Stimulated activated CD4-positive, alpha-beta T cell treated with anti-CD3 and anti-CD28 coated beads, Interleukin-1b, Interleukin-23, amount 100 ng/mL, for 24 hours (primary cell): ENCODE measurements at regions not wholly inside any gene's neighbourhood (a gene's known extent, or its start where the extent isn't known, plus 50 kb on each side); places are given as distances from the start of the nearest gene placed in this dataset.
"Not testable (repeated sequence)": the region's sequence is repeated elsewhere in the genome, so short reads cannot be mapped to it uniquely, and the experiment has no call there.

ENCODE experiments used
- DNase-seq, 4 experiments: peaks; one replicate each; pipeline ENCODE4 v3.0.0-alpha.2; 2020; ENCODE audit warnings: low read depth in 4 of 4, low spot score in 1 of 4

DNA sequence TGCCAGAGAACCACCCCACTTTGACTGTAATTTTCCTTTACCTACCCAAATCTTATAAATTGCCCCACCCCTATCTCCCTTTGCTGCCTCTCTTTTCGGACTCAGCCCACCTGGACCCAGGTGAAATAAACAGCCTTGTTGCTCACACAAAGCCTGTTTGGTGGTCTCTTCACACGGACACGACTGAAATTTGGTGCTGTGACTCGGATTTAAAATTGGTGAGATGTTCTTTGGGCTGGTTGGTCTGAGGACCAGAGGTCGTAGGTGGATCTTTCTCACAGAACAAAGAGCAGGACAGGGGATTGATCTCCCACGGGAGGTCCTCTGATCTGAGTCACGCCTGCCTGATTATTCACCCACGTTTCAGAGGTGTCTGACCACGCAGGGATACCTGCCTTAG is 328.6 kb upstream of the KCNMB2 start:
- DNase-seq, result not testable (repeated sequence)

- DNase-seq, result not testable (repeated sequence)
Observed at GRCh38 chr3:178209116-178209515, 327.1 kb upstream of the KCNMB2 start.

DNA sequence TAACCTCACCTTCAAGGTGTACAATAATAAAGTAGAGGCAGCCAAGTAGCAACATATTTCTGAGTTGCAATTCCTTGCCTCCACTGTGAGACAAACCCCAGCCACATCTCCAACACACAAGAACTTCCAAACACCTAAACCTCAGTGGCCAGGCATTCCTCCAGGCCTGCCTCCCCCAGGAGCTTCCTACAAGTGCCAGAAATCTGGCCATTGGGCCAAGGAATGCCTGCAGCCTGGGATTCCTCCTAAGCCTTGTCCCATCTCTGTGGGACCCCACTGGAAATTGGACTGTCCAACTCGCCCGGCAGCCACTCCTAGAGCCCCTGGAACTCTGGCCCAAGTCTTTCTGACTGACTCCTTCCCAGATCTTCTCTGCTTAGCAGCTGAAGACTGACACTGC is 326.6 kb upstream of the KCNMB2 start:
- DNase-seq, result not testable (repeated sequence)

DNA sequence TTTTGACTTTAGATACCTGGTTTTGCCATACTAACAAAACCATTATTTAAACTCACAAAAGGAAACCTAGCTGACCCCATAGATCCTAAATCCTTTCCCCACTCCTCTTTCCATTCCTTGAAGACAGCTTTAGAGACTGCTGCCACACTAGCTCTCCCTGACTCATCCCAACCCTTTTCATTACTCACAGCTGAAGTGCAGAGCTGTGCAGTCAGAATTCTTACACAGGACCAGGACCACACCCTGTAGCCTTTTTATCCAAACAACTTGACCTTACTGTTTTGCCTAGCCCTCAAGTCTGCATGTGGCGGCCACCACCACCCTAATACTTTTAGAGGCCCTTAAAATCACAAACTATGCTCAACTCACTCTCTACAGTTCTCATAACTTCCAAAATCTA is 325.1 kb upstream of the KCNMB2 start:
- not testable (repeated sequence) for DNase-seq

DNA sequence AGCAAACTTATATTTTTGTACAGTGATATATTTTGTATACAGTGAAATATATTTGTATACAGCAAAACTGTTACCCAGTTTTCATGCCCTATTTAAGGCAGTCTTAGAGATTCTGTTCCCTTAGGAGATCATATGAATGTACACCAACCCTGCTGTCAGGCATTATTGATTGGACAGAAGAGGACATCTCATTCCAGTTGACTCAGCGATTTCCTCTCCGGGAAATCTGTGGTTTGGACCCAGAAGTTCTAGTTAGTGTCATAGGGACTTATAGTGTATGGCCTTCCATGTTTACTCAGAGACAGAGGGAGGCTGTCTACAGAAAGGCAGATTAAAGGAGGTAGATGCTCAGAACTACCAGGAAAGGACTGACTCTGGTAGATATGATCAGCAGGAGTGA is 318.8 kb upstream of the KCNMB2 start:
- no peak for DNase-seq

DNA sequence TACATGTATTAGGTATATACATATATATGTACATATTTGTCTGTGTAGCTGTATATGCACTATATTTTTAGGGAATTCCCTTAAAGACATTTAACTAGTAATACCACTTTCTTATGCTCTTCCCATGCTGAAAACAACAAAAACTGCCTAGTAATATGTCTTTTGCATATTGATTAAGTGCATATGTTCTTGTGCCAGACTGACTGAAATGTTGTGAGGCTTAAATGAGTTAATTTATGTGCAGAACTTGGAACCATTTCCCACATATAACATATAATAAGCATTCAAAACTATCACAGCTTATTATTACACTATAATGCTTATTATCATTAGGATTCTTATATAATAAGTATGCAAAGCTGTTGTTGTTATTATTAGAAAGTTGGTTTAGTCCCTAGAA is 318.0 kb upstream of the KCNMB2 start:
- no peak for DNase-seq

GRCh38 chr3:178219661-178220060 is 316.6 kb upstream of the KCNMB2 start:
- not testable (repeated sequence) for DNase-seq

DNA sequence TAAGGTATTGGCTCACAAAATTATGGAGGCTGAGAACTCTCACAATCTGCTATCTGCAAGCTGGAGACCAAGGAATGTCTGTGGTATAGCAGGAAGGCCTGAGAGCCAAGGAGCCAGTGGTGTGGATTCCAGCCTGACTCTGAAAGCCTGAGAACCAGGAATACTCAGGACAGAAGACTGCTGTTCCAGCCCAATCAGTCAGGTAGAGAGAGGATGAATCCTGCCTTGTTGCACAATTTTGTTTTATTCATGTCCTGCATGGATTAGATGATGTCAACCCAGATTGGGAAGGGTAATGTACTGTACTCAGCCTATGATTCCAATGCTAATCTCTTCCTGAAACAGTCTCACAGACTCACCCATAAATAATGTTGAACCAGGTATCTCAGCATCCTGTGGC is 312.4 kb upstream of the KCNMB2 start:
- no peak for DNase-seq

DNA sequence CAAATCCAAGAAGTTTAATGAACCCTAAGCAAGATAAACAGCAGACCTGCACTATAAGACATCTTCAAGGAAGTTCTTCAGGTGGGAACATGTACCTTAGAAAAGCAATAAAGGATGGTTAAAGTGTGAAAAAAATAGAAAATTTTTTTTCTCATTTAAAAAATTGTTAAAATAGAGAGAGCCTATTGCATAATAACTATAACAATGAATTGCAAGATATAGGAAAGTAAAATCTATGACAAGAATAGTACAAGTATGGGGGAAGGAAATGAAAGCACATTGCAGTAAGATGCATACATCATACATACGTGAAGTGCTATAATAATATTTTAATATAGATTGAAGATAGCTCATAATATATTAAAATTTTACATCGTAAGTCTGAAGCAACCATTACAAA is 310.1 kb upstream of the KCNMB2 start:
- no peak for DNase-seq

DNA sequence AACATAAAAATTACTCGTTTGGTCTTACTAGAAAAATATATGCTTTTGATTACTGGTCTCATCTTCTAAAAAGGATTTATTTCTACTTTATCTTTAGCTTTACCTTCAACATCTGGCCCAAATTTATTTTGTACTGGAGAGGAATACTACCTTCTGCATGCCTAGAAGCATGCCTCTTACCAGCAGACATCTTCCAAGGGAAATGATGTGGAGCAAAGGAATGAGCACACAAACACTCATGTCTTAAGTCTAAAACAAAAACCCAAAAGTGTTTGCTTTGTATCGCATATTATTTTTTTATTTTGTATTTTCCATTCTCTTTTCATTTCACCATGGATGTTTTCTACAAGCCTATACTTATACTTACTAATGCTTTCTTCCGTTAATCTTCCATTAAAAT is 304.6 kb upstream of the KCNMB2 start:
- no peak for DNase-seq

GRCh38 chr3:178233371-178234071 is 302.7 kb upstream of the KCNMB2 start:
- DNase-seq, result no peak

- DNase-seq, result no peak
Observed at GRCh38 chr3:178236555-178237277, 299.5 kb upstream of the KCNMB2 start.

DNA sequence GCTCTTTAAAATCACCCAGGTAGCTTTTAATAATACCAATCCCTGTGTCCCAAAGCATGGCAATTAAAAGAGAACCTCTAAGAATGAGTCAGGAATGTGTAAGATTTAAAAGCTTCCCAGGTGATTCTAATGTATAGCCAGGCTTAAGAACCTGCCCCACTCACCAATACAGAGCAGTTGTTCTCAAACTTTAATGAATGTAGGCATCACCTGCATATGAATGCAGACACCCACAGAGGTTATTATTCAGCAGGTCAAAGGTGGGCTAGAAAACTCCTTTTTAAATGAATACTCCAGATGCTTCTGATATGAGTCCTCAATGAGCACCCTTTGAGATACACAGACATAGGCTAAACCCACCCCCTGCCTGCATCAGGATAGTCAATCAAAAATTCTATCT is 298.1 kb upstream of the KCNMB2 start:
- DNase-seq, result no peak

GRCh38 chr3:178244733-178245709 is 291.2 kb upstream of the KCNMB2 start:
- DNase-seq, result no peak

DNA sequence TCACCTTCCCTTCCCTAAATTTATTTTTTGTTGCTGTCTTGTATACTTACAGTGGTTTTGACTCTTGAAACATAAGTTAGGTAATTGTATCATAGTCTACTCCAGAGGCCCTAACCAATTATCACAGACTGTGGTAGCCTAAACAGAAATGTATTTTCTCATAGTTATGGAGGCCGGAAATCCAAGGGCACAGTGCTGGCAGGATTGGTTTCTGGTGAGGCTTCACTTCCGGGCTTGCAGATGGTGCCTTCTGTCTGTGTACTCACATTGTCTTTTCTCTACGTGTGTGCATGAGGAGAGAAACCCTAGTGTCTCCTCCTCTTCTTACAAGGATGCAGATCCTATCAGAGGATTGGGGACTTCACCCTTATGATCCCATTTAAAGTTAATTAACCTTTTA is 290.2 kb upstream of the KCNMB2 start:
- no peak for DNase-seq

DNA sequence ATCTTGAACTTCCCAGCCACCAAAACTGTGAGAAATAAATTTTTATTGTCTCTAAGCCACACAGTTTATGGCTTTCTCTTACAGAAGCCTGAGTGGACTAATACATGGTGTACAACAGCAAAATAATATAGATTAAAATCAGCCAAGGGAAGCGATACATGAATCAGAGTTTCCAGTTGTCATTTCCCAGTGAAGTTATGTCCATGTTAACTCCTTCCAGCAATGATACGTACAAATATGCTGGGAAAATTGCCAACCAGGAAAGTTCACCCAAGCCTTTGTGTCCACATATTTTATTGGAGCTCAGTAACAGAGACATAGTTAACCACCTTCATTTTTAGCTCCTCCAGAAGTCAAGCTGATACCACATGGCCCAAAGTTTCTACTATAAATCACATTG is 280.9 kb upstream of the KCNMB2 start:
- no peak for DNase-seq

DNA sequence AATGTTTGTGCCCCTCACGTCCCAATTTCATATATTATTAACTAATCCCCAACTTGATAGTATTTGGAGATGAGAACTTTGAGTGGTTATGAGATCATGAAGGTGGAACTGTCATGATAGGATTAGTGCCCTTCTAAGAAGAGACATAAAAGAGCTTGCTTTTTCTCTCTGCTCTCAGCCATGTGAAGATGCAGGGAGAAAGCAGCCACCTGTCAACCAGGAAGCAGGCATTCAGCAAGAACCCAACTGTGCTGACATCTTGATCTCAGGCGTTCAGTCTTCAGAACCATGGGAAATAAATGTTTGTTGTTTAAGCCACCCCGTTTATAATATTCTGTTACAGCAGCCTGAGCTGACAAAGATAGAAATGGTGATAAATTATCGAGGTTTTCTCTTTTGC is 278.7 kb upstream of the KCNMB2 start:
- DNase-seq, result no peak

DNA sequence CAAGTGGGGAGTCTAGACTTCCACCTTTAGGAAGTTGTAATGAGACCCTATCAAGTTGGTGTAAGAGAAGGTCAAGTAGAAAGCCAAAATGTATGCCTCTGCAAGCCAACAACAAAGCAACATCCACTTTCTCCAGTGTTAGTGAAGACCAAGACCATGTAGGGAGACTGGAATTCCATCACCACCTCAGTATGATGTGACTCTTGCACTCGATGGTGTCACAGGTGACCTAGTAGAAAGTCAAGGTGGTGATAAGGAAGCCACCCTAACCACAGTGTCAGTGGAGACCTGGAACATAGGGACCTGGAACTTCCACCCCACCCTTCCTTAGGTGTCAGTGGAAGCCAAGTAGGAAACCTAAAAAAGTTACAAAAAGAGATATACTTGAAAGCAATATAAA is 278.1 kb upstream of the KCNMB2 start:
- no peak for DNase-seq

DNA sequence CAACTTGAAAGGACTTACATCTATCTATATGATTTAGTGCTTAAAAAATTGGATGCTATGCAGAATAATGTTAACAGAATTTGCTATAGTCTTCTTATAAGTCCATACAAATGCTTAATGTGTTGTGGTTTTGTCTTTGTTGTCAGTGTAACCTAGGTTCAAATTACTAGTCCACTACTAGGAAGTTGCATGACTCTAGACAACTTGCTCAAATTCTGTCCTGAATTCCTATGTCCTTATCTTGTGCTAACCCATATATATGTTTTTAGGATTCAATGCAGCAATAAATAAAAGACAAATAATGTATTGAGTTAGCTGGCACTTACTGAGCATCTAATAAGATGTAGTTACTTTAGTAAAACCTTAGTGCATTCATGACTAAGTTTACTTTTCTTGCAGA is 276.5 kb upstream of the KCNMB2 start:
- no peak for DNase-seq

GRCh38 chr3:178260887-178261565 is 275.2 kb upstream of the KCNMB2 start:
- no peak for DNase-seq

DNA sequence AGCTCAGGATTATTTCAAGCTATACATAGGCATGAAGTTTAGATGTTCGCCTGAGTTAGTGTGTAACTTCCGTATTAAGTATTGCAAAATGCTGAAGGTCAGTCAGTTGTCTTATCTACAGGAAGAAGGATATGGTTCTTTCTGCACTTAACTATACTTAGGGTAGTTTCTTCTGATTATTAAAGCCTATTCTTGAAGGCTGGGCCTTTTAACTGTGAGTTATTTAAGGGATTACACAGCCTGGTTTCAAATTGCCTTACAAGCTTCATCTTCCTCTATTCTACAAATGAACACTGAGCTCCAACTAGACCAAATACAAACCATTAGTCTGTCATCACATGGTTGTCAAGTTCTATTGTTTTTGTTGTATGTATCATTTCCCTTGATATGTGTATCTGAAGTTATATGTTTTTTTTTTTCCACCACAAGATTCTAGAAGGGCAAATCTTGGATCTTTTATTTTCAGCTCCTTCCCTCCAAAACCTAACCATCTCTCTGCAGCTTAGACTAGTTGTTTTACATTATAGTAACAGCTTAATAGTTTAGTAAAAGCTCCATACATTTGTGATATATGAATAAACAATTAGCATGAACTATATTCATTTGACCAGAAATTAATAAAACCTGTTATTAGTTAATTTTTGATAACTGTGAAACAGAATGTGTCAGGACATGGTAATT is 272.9 kb upstream of the KCNMB2 start:
- DNase-seq, result no peak
